GM21786 (cell line): ENCODE measurements at regions not wholly inside any gene's neighbourhood (a gene's known extent, or its start where the extent isn't known, plus 50 kb on each side); places are given as distances from the start of the nearest gene placed in this dataset.
"Not testable (repeated sequence)": the region's sequence is repeated elsewhere in the genome, so short reads cannot be mapped to it uniquely, and the experiment has no call there.

Source experiments
- ATAC-seq: cut with Tn5 transposase; IDR thresholded peaks from one replicate; pipeline ENCODE4 v1.9.1; 2021; ENCODE audit not compliant: unreplicated experiment

GRCh38 chr18:10241579-10241978 lies 212.9 kb upstream of the APCDD1 start:
- ATAC-seq: no peak

- no peak for ATAC-seq
Measured at GRCh38 chr18:10242936-10243680, 211.3 kb upstream of the APCDD1 start.

DNA sequence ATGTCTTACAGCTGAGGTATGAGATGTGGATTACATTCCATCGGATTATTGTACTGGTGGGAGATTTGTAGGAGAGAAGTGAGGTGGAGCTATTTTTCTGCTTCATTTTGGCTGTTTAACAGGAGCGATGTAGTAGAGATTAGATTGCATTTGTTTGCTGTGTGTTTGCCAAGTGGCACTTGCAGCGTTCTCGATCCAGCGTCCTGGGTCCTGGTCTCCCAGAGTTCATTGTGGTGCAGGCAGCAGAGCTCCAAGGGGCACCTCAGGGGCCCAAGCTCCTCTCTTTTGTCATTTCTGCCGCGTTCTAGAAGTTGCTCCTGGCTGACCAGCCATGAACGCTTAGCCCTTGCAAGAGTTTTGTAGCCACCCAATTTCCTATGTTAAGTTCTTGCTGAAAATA lies 210.1 kb upstream of the APCDD1 start:
- no peak for ATAC-seq

DNA sequence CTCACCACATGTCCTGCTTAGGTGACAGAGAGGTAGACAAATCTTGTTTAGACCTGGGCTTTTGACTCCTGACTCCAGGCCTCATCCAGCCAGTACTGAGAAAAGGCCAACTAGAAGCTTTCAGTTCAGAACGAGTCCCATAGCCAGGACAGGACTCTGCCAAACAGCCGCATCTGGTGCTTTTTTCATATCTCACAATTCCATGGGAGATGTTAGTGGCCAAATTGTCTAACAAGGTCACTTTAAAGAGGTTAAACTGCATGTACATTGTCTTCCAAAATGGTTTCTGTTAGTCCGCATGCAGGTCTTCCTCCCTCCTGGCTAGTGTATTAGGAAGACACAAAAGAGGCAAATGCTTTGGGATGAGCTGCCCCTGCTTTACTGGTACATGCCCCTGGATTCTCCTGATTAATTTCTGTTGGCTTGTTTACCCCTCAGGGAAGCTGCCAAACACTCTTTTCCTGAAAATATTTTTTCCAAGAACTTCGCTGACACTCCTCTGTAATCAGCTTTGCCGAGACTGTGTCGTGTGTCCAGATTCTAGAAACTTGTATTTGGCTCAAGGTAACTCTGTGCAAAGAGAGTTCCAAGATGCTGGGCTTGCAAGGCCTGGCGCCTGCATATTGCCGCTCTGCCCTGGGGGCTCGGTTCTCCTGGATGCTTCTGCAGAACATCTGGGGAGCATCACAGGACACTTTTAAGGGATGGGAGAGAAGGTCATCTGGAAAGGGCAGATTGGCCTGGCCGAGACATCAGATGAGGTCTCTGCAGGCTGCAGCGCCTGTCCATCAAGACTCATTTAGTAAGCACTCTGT lies 209.2 kb upstream of the APCDD1 start:
- no peak for ATAC-seq

DNA sequence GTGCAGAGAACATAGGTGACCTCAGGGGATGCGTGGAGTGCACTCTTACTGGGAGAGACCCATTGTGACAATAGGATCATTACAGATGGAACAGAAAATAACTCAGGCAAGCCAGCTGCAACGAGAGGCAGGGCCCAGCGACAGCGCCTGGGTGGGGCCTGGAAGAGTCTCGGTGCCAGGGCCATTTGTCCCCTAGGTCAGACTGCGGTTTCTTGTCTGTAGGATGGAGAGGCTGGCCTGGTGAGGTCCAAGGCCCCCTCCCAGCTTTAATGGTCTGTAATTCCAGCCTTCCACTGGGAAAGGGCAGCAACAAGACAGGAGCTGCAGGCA lies 208.6 kb upstream of the APCDD1 start:
- ATAC-seq: no peak

DNA sequence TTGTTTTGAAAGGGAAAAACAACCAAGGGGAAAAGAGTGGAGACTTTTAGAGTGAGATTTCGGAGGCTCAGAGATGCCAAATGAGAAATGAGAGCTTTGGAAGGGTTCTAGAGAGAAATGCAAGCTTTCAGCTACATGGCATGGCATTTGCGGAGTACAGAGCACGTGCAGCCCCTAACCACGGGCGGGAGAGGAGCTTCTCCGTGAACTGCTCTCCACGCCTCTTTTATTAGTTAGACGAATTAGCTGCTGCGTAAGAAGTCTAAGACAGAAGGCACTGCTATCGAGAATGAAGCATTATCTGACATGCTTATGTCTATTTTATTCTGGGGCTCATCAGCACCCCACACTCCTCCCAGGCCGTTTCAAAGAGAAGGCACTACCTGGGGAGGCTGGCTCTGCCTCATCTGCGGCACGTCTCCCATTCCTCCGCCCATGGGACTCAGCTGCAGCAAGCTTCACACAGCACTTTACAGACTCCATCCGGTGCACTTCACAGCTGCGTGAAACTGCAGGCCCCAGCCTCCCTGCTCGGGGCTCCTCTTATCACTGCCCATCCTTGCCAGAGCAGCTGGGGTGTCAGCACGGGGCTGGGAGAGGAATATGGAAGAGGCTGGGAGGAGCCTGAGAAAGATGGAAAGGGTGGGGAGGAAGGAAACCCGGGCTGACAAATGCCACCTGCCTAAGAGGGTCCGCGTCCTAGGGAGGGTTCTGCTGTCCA lies 207.3 kb upstream of the APCDD1 start:
- ATAC-seq: no peak

DNA sequence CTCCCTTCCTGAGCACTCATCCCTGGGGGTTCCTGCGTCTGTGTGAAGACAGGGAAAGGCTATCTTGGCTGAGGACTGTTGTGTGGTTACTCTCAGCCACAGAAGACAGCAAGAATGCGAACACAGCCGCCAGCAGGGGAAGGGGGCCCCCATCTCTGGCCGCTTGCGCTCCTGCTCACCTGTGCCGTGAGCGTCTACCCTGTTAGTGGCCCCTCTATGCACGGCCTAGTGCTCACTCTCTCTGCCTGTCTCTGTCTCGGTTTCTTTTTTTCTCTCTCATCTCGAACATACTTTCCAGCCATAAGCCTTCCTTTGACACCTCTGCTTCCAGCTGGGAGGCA lies 206.7 kb upstream of the APCDD1 start:
- ATAC-seq: no peak

- no peak for ATAC-seq
Measured at GRCh38 chr18:10248738-10249137, 205.7 kb upstream of the APCDD1 start.

DNA sequence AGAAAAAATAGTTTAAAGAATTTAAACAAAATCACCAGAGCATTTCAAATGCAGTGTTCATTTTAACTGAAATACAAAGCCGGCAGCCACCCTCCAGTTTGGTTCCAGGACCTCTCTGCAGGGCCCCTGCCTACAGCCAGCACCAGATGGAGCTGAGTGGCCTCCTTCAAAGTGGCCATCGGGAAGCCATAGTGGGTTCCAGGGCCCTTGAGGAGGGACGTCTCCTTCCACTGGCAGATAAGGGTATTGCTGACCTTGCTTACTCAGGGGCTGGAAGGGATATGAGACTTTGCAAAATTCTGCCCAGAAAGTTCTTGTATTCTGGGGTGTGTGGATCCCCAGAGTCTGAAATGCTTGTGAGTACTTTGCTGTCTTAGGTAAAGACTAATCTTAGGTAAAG lies 205.2 kb upstream of the APCDD1 start:
- no peak for ATAC-seq

- no peak for ATAC-seq
Measured at GRCh38 chr18:10249801-10250200, 204.6 kb upstream of the APCDD1 start.

DNA sequence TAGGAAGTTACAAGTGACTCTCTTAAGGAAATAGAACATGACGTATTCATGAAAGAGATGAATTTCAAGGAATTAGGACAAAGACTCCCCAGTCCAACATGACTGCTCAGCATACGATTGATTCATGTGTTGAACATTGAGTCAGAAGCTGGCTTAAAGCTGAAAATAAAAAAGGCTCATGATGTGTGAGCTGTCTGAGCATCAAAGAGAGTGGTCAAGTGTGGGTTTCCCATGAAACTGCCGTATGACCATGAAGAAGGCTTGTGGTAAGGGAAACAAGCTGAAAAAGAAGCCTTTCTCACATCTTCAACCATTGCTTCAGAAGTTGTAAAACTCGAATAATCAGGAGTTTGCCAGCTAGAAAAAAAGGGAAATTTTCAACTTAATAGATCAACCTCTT lies 201.9 kb upstream of the APCDD1 start:
- ATAC-seq: no peak

GRCh38 chr18:10252952-10253705 lies 201.3 kb upstream of the APCDD1 start:
- ATAC-seq: no peak

- not testable (repeated sequence) for ATAC-seq
Measured at GRCh38 chr18:10256276-10256675, 198.2 kb upstream of the APCDD1 start.

DNA sequence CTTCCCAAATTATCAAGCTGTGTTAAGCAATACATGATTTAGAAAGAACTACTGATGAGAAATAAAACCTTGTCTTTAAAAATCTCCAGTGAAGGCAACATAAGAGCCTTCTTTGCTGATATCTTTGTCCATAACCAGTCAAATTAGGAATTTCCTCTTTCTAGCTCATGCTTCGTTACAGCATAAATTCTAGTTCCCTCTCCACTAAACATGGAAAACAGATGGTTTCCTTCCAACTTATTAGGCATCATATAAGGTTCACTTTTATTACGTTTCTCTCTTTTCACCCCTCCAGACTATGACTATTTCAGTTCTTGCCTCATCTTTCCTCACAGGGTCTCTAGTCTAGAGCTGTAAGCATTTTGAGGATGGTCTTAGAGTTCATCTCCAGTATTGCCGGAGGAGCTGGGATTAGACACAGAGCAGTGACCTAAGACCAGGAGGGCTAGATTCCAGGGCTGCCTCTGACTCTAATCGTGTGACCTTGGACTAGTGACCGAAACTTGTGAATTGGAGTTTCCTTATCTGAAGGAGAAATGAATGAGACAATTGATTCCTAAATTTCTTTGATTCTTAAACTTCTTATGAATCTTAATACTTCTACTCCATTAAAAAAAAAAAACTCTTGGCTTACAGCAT lies 195.5 kb upstream of the APCDD1 start:
- no peak for ATAC-seq

DNA sequence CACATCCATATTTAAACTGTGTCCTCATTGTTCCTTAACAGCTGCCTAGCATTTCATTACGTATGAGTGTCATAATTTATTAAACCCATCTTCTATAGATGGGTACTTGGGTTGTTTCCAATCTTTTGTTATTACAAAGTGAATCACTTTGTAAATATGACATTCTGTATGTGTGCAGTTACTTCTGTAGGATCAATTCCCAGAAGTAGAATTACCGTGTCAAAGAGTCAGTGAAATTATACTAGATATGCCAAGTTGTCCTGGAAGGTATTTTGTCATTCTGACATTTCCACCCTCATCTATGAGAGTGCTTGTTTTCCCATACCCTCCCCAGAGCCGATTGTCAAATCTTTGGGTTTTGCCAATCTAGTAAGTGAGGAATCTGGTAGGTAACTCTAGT lies 194.5 kb upstream of the APCDD1 start:
- no peak for ATAC-seq

DNA sequence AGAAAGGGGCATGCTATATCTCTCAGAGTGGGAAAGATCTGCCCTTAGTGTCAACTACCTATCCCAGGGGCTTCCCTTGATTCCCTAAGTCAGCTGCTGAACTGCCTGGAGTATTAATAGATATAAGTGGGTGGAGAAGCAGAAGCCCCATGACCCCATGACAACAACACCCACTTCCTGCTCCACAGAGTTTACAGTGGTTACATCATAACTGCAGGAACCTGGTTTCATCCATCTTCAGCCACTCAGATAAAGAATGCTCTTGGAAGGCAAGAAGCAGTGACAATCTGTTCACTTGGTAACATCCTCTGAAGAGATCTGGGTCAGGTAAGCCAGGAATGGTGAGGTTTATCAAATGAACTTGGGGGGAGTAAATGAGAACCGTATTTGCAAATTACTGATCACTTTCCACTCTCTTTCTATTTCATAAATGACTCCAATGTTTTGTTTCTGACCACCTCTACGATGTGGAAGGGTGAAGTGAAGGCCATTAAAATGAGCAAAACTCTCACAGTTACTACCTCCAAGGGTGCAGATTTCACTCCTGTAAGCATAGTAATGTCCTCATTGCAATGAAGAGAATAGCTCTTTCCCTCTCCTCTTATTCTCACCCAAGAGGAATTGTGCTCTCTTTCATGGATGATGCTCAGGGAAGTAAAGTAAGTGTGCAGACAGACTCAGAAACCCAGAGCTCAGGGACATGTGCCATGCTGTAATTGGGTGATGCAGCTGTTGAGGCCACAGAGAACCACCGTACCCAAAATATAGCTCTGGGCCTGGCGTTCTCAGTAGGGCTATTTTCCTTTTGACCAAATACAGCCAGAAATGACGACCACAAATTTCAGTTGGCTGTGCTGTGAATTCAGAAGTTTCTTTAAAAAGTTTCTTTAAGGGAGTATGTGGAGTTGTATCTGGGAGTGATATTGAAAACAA lies 192.8 kb upstream of the APCDD1 start:
- no peak for ATAC-seq

- ATAC-seq: no peak
Measured at GRCh38 chr18:10262566-10262965, 191.9 kb upstream of the APCDD1 start.

GRCh38 chr18:10264260-10264659 lies 190.2 kb upstream of the APCDD1 start:
- ATAC-seq: no peak

- no peak for ATAC-seq
Measured at GRCh38 chr18:10265560-10266333, 188.7 kb upstream of the APCDD1 start.
